NCI-H510A treated with DMSO at 0.1 percent for 48 hours (cell line): ENCODE measurements at regions not wholly inside any gene's neighbourhood (a gene's known extent, or its start where the extent isn't known, plus 50 kb on each side); places are given as distances from the start of the nearest gene placed in this dataset.
"Not testable (repeated sequence)": the region's sequence is repeated elsewhere in the genome, so short reads cannot be mapped to it uniquely, and the experiment has no call there.

ENCODE experiments used
- DNase-seq: peaks from one replicate; lab custom pipeline; 2025; lab: John Stamatoyannopoulos, UW

- DNase-seq, result not testable (repeated sequence)
These were observed 353.5 kb downstream of the BCL2L11 start for GRCh38 chr2:111474198-111474705.

- not testable (repeated sequence) for DNase-seq
These were observed 357.6 kb downstream of the BCL2L11 start for GRCh38 chr2:111478335-111478734.

- not testable (repeated sequence) for DNase-seq
These were observed 358.2 kb downstream of the BCL2L11 start for GRCh38 chr2:111478871-111479318.

GRCh38 chr2:111480016-111480625 lies 359.4 kb downstream of the BCL2L11 start:
- DNase-seq, result not testable (repeated sequence)

GRCh38 chr2:111480633-111481032 lies 359.9 kb downstream of the BCL2L11 start:
- not testable (repeated sequence) for DNase-seq

- DNase-seq, result not testable (repeated sequence)
These were observed 360.5 kb downstream of the BCL2L11 start for GRCh38 chr2:111481219-111481618.

- DNase-seq, result not testable (repeated sequence)
These were observed 362.4 kb downstream of the BCL2L11 start for GRCh38 chr2:111482987-111483679.

GRCh38 chr2:111484097-111484496 lies 363.4 kb downstream of the BCL2L11 start:
- DNase-seq, result not testable (repeated sequence)

GRCh38 chr2:111485895-111486294 lies 365.2 kb downstream of the BCL2L11 start:
- not testable (repeated sequence) for DNase-seq

GRCh38 chr2:111488451-111488850 lies 367.7 kb downstream of the BCL2L11 start:
- not testable (repeated sequence) for DNase-seq

- DNase-seq, result not testable (repeated sequence)
These were observed 368.7 kb downstream of the BCL2L11 start for GRCh38 chr2:111489460-111489859.

- not testable (repeated sequence) for DNase-seq
These were observed 370.5 kb downstream of the BCL2L11 start for GRCh38 chr2:111491181-111491580.

GRCh38 chr2:111491614-111492013 lies 370.9 kb downstream of the BCL2L11 start:
- not testable (repeated sequence) for DNase-seq

- not testable (repeated sequence) for DNase-seq
These were observed 372.4 kb downstream of the BCL2L11 start for GRCh38 chr2:111492995-111493719.

GRCh38 chr2:111493720-111494078 lies 373.0 kb downstream of the BCL2L11 start:
- not testable (repeated sequence) for DNase-seq

- not testable (repeated sequence) for DNase-seq
These were observed 373.7 kb downstream of the BCL2L11 start for GRCh38 chr2:111494288-111494980.

GRCh38 chr2:111494981-111495315 lies 374.2 kb downstream of the BCL2L11 start:
- not testable (repeated sequence) for DNase-seq

- not testable (repeated sequence) for DNase-seq
These were observed 374.9 kb downstream of the BCL2L11 start for GRCh38 chr2:111495636-111496035.

GRCh38 chr2:111496176-111496575 lies 375.5 kb downstream of the BCL2L11 start:
- not testable (repeated sequence) for DNase-seq

GRCh38 chr2:111496860-111497259 lies 376.1 kb downstream of the BCL2L11 start:
- DNase-seq, result not testable (repeated sequence)

- DNase-seq, result not testable (repeated sequence)
These were observed 376.6 kb downstream of the BCL2L11 start for GRCh38 chr2:111497270-111497669.

- DNase-seq, result not testable (repeated sequence)
These were observed 379.9 kb downstream of the BCL2L11 start for GRCh38 chr2:111500536-111501062.
